ENCODE measurements at regions not wholly inside any gene's neighbourhood (a gene's known extent, or its start where the extent isn't known, plus 50 kb on each side); places are given as distances from the start of the nearest gene placed in this dataset.

DNA sequence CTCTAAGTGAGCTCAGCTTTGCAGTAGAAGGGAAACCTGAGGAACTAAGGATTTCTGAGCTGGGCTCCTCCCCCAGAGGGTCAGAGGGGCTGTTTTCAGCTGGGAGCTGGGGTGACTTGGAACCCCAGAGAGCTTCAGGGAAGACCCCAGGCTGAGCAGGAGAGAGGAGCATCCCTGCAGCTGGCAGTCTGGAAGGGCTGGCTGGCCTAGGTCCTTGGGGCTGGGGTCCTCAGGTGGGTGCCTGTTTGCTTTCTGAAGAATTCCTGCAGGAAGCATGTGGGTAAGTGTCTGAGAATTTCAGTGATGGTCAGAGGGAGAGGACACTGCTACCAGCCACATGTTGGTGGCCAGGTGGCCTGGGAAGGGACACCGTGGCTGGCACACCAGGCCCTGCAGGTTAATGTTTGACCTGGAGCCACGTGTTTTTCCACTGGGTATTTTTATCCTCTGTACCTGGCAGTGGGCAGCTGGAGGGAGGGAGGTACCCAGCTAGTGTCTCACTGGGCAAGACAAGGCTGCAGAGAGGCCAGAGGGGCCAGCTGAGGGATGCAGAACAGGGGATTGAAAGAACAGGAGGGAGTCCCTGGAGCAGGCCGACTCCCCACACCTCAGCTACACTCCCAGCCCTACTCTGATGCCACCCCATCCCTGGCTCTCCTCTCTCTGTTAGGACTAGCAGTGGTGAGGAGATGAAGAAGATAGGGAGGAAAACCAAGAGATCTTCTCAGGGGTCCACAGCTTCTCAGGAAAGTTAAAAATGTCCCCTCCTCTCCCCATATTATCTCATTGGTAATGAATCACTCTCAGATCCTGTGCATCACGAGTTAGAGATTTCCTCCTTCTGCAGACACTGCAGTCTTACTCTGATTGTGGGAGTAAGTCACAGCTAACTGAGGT lies 143.6 kb downstream of the VEGFA start (continued):
- TF ChIP-seq, protein P1, sequence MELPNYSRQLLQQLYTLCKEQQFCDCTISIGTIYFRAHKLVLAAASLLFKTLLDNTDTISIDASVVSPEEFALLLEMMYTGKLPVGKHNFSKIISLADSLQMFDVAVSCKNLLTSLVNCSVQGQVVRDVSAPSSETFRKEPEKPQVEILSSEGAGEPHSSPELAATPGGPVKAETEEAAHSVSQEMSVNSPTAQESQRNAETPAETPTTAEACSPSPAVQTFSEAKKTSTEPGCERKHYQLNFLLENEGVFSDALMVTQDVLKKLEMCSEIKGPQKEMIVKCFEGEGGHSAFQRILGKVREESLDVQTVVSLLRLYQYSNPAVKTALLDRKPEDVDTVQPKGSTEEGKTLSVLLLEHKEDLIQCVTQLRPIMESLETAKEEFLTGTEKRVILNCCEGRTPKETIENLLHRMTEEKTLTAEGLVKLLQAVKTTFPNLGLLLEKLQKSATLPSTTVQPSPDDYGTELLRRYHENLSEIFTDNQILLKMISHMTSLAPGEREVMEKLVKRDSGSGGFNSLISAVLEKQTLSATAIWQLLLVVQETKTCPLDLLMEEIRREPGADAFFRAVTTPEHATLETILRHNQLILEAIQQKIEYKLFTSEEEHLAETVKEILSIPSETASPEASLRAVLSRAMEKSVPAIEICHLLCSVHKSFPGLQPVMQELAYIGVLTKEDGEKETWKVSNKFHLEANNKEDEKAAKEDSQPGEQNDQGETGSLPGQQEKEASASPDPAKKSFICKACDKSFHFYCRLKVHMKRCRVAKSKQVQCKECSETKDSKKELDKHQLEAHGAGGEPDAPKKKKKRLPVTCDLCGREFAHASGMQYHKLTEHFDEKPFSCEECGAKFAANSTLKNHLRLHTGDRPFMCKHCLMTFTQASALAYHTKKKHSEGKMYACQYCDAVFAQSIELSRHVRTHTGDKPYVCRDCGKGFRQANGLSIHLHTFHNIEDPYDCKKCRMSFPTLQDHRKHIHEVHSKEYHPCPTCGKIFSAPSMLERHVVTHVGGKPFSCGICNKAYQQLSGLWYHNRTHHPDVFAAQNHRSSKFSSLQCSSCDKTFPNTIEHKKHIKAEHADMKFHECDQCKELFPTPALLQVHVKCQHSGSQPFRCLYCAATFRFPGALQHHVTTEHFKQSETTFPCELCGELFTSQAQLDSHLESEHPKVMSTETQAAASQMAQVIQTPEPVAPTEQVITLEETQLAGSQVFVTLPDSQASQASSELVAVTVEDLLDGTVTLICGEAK (IDR thresholded peaks at IDR 0.05): no peak
- TF ChIP-seq, protein P1 (CRISPR knock-in tag; IDR thresholded peaks at IDR 0.05): no peak
- no peak for TF ChIP-seq HDAC1 (IDR thresholded peaks at IDR 0.05)
- TF ChIP-seq ZNF253 (CRISPR knock-in tag; conservative IDR thresholded peaks at IDR 0.05): no peak
- no peak for TF ChIP-seq MEF2D (tag; conservative IDR thresholded peaks at IDR 0.05; ENCODE audit: low read depth)
- TF ChIP-seq HDAC3 (IDR thresholded peaks at IDR 0.05; ENCODE audit: borderline replicate concordance, partially characterized antibody): no peak
- TF ChIP-seq ZBTB8A (IDR thresholded peaks at IDR 0.05; ENCODE audit: partially characterized antibody): no peak
- TF ChIP-seq ZNF140 (CRISPR knock-in tag; IDR thresholded peaks at IDR 0.05): no peak
- no peak for TF ChIP-seq ETV6 (IDR thresholded peaks at IDR 0.05; ENCODE audit: borderline replicate concordance in 1 of 2, low read depth in 2 of 2, low read length in 1 of 2)
- no peak for TF ChIP-seq ETV6 (CRISPR knock-in tag; IDR thresholded peaks at IDR 0.05; ENCODE audit: borderline replicate concordance)
- no peak for TF ChIP-seq GATAD2B (IDR thresholded peaks at IDR 0.05; ENCODE audit: borderline replicate concordance)
- TF ChIP-seq HIVEP1 (CRISPR knock-in tag; IDR thresholded peaks at IDR 0.05): no peak; the same call in 1 of the 2 replicates
- TF ChIP-seq, protein P2, sequence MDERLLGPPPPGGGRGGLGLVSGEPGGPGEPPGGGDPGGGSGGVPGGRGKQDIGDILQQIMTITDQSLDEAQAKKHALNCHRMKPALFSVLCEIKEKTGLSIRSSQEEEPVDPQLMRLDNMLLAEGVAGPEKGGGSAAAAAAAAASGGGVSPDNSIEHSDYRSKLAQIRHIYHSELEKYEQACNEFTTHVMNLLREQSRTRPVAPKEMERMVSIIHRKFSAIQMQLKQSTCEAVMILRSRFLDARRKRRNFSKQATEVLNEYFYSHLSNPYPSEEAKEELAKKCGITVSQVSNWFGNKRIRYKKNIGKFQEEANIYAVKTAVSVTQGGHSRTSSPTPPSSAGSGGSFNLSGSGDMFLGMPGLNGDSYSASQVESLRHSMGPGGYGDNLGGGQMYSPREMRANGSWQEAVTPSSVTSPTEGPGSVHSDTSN (CRISPR knock-in tag; IDR thresholded peaks at IDR 0.05; ENCODE audit: low read depth): no peak
- TF ChIP-seq, protein P2 (tag; conservative IDR thresholded peaks at IDR 0.05; ENCODE audit: low read depth): peak; percentile 73
- TF ChIP-seq CTBP1 (IDR thresholded peaks at IDR 0.05; ENCODE audit: borderline replicate concordance): peak; percentile 59; the same call in 1 of the 2 replicates
- TF ChIP-seq GABPB2 (CRISPR knock-in tag; conservative IDR thresholded peaks at IDR 0.05): no peak
- no peak for TF ChIP-seq STAT5B (CRISPR knock-in tag; IDR thresholded peaks at IDR 0.05)

Measured in K562 (cell line).